ENCODE measurements at regions not wholly inside any gene's neighbourhood (a gene's known extent, or its start where the extent isn't known, plus 50 kb on each side); places are given as distances from the start of the nearest gene placed in this dataset.
"Not testable (repeated sequence)": the region's sequence is repeated elsewhere in the genome, so short reads cannot be mapped to it uniquely, and the experiment has no call there.

DNA sequence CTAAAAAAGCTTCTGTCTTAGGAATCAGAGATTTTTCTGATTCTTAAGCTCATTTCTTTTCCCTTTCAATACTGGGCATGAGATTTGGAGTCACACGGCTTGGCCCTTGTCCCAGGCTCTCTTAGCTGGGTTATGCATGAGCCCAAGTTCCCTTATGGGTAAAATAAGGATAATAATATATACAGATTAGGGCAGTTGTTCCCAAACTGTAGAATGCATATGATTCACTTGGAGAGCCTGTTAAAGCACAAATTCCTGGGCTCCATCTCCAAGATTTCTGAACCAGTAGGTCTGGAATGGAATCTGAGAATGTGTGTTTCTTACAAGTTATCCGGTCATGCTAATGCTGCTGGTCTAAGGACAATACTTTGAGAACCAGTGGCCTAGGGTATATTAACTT, 154.0 kb downstream of the REEP3 start:
- no peak for DNase-seq

DNA sequence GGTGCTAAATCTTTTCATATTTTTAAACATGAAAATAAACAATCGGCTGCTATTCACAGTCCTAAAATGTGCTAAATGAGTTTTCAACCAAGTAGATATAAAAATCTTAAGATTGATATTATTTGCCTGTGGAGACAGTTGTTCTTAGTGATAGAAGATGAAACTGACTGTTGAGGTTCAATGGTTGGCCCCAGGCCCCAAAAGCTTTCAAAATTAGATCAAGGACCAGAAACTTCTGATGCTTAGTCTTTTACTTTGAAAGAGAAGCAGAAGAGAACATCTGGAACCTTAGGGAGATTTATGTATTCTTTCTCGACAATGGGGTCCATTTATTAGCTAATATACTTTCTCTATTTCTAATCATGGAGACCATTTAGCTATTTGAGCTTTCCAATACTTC, 155.8 kb downstream of the REEP3 start:
- DNase-seq, result no peak

DNA sequence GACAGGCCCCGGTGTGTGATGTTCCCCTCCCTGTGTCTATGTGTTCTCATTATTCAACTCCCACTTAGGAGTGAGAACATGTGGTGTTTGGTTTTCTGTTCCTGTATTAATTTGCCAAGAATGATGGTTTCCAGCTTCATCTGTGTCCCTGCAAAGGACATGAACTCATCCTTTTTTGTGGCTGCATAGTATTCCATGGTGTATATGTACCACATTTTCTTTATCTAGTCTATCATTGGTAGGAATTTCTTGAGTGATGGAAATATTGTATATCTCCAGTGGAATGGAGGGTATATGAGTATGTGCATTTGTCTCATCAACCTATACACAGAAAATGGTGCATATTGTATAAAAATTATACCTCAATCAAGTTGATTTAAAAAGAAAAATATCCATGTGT, 159.3 kb downstream of the REEP3 start:
- not testable (repeated sequence) for DNase-seq

DNA sequence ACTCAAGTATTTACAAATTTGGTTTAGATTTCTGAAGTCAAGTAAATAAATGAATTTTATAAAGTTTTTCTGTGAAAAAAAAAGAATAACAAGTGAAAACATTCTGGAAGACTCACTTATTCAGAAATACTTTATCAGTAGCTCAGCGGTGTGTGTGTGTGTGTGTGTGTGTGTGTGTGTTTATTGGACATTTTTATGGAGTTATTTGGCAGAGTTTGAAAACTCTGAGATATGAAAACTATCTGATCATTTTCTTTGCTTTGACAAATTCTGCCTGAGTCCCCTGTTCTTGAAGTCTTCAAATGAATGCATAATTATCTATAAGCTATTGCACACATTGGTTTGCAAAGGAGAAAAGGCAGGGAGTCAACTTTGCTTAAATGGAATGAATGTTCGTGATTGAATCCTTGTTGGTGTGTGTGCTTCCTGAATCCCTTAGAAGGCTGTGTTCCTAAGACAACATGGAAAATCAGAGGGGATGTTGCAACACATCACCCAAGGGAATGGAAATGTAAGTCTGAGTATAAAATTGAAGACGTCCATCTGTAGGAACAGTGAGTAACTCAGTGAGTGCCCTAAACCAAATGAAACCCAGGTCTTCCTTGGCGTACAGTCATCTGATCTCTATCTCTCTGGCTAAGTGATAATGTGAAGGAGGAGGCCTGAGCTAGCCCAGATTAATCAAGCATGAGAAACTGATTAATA, 160.9 kb downstream of the REEP3 start:
- DNase-seq, result no peak

DNA sequence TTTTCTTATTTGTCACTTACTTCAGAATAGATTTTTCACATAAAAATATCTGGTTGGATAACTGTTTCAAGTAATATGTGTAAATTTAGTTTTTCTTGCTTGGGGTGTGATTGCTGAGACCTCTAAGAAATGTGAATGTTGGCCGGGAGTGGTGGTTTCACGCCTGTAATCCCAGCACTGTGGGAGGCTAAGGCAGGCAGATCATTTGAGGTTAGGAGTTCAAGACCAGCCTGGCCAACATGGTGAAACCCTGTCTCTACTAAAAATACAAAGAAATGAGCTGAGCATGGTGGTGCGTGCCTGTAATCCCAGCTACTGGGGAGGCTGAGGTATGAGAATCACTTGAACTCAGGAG, 161.5 kb downstream of the REEP3 start:
- not testable (repeated sequence) for DNase-seq

DNA sequence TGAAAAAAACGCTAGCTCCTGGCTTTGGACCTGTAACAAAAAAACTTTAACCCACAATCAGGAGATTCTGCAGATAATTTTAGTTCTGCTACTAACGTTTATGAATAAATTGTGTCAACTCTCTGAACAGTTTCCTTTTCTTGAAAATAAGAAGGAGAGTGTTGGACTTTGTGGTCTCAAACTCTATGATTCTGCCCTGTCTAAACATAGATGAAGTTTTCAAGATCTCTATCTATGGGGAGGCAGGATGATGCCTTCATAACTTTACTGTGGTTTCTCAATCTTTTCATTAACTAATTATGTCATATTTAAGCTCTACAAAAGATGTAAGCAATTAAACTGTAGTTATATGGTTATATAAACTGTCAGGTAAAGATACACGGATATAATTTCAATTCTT, 162.0 kb downstream of the REEP3 start:
- DNase-seq, result no peak

DNA sequence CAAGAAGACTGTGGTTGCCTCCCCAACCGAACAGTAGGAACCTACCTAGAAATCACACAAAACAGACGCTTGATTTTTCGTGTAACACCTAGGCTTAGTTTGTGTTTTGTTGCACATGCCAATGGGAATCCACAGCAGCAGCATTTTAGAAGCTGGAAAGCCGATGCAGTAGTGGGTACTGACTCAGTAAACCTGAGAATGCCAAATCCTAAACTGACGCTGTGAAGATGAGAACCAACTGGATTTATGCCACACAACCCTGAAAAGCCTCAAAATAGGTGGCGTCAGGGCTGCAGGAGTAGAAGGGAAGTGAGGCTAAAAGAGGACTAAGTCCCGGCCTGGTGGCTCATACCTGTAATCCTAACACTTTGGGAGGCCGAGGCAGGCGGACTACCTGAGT, 162.5 kb downstream of the REEP3 start:
- DNase-seq, result no peak

DNA sequence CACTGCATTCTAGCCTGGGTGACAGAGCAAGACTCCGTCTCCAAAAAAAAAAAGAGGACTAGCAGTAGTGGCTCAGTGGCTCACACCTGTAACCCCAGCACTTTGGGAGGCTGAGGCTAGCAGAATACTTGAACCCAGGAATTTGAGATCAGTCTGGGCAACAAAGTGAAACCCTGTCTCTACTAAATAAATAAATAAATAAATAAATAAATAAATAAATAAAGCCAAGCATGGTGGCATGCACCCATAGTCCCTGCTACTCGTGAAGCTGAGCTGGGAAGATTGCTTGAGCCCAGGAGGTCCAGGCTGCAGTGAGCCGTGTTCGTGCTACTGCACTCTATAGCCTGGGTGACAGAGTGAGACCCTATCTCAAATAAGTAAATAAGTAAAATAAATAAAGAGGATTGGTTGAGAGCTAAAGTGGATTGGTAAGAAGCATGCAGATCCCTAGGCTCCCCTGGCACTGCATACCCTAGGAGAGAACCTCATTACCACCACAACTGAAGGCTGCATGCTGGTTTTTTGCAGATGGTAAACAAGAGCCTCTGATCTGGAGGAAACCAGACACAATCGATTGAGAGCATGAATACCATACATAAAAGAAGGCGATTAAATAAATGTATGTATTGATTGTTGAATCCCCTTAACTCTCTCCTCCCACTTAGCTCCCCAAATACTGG, 163.2 kb downstream of the REEP3 start:
- DNase-seq, result no peak

DNA sequence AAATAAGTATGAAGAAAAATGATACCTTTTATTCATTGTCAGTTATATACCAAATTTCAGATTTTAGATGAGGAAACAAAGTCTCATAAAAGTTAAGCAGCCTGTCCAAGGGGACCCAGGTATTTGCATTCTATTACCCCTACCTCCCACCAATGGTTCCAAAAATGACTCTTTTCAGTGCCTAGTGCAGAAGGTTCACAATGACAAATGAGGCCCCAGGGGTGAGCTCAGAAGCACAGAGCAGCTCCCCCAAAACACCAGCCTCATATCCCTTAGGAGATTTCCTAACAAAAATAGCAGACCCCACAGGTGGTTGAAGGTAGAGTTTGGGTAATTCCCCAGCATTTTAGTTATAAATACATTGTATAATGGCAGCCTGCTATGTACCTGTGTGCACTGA, 168.6 kb downstream of the REEP3 start:
- DNase-seq, result no peak

DNA sequence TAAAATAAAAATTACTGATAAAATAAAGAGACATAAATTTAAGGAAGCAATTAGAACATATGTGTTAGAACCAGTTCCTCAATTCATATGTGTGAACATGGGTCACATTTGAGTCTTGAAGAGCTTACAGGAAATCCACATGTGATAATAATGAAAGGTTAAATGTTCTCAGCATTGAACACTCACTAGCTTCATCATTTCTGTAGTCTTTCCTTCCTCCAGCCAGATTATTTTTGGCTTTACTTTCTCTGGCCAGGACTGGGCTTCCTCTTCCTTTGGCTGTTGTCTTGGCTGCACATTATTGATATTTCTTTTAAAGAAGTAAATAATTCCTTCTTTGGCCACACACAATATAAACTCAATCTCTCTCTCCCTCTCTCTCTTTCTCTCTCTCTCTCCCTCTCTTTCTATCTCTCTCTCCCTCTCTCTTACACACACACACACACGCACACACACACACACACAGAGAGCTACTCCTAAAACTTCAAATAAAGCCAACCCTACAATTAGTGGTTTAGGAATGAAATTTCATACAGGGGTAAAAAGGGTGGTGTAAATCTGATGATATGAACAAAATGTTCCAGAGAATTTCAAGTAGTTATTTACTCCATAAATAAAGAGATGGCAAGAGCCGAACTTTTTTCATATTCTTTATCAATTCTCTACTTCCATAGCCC, 171.2 kb downstream of the REEP3 start:
- no peak for DNase-seq

DNA sequence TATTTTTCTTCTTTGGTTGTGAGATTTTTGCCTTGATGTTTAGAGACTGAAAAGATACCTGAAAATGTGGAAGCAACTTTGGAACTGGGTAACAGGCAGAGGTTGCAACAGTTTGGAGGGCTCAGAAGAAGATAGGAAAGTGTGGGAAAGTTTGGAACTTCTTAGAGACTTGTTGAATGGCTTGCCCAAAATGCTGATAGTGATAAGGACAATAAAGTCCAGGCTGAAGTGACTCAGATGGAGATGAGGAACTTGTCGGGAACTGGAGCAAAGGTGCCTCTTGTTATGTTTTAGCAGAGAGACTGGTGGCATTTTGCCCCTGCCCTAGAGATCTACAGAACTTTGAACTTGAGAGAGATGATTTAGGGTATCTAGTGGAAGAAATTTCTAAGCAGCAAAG, 171.8 kb downstream of the REEP3 start:
- DNase-seq, result not testable (repeated sequence)

DNA sequence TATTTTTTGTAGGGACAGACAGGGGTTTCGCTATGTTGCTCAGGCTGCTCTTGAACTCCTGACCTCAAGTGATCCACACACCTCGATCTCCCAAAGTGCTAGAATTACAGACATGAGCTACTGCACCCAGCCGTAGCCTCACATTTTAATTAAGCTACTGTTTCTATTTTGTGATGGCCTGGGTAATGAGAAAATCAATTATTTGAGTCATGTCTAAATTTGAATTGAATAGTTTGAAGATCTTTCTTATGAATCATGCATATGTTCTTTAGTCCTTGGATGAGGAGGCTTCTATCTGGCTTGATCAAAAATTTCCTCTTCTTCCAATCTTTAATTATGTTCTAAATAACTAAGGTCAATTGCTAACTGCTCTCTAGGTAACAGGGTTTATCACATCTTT, 175.0 kb downstream of the REEP3 start:
- DNase-seq, result no peak

DNA sequence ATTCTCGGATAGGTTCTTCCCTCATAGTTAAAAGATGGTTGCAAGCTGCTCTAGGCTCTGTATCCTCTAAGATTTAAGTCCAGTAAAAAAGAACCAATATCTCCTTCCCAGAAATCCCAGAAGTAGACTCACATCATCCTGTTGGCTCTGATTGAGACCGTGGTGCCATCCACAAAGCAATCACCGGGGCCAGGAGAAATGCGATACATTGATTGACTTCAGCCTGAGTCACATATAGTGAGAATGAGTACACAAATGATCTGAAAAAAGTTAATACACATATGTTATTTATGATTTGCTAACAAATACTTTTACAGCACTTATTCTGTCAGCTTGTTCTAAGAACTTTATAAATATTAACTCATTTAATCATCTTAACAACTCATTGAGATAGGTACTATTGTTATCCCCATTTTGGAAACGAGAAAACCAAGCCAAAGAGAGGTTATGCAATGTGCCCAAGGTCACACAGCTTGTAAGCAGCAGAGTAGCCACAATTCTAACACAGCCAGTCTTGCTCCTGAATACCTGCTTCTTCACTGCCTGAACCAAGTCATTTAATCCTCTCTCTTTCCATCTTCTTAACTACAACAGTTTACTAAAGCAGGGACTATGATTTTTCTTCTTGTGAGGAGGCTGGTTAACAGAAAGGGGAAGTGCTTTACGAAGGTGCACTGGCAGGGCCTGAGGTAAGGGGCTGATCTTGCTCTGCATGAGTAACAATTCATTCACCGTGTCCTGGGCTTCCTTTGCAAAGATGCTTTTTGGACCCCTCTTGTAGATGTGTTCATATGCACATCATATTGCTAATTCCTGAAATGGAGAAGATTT, 177.0 kb downstream of the REEP3 start:
- no peak for DNase-seq

DNA sequence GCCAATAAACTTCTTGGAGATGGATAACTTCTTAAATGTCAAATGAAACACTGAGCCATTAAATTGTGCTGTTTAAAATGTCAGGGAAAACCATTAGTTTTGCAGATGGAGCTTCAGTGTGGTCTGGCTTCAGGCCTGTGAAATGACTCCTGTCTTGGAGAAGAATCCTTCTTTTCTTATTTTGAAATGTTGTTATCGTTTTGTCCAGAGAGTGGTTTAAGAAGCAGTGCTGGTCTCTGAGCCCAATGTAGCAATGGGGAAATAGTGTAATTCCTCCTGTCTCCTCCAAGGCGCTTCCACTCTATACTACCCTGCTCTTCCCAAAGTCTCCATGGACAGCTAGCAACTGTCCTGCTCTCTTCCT, 177.6 kb downstream of the REEP3 start:
- DNase-seq, result no peak

DNA sequence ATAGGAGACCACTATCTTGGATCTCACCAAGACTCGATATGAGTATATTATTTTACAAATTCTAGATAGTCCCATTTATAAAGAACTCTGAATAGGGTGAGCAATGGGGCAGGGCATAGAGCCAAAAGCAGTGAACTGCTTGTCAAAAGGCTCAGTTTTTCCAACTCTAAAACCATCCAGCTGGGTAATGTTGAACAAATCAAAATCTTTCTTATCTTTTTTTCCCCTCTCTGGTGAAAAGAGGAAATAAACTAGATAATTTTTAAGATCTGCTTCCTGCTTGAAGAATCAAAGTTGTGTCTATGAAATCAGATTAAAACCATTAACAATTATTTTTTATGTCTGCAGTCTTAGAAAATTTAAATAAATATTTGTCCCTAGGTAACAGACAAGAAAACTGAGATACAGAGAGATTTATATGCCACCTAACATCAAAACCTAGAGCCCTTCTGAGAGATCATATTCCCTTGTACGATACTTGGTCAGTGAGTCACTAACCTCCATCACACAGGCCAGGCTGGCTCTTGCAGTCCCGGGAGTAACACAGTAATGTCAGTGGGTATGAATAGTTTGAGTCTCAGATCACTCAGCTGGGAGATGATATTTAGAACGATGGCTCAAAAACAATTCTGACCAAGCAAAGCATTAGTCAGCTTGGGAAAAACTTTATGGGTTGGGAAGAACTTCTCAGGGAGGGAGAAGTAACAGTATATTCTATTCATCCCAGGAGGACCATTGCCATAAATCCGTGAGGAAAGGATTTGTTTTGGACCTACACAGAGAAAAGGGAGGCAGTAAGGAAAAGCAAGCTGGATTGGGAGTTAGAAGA, 178.8 kb downstream of the REEP3 start:
- DNase-seq, result no peak

DNA sequence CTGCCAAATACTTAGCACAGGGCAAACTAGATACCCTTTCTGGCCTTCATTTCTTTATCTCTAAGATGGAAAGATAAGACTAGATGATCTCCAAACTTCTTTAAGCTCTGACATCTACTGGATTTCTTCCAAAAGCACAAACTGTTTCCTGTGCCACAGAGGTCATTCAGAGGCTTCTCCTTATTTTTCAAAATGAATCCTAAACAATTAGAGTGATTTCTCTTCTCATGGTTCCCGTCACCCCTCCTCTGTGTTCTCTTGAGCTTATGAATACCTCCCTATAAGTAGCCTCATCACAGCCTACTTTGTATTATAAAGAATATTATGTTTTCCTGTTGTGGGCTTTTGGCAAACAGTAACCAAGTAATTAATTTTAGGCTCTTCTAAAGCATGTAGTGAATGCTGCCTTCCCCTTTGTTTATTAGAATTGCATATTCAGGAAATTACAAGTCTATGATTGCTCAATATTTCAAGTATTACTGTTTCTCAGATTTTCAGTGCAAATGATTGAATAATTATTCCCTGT, 179.5 kb downstream of the REEP3 start:
- DNase-seq, result no peak

DNA sequence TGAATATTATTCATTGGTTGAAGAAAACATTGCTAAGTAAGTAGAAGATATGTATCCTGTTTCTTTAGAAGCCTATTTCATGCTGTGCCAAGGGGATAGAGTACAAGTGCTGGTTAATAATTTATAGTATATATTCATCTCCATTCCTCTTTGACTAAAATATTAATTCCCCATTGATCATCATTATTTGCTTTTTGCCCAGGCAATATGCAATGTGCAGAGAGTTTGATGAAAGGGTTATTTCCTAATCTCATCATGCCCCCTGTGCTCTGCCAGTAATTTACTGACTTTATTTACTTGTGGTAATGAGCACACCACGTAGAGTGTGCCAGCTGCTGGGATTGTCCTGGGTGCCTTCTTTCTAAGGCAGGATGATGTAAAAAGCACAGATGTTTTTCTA, 180.9 kb downstream of the REEP3 start:
- DNase-seq, result no peak

DNA sequence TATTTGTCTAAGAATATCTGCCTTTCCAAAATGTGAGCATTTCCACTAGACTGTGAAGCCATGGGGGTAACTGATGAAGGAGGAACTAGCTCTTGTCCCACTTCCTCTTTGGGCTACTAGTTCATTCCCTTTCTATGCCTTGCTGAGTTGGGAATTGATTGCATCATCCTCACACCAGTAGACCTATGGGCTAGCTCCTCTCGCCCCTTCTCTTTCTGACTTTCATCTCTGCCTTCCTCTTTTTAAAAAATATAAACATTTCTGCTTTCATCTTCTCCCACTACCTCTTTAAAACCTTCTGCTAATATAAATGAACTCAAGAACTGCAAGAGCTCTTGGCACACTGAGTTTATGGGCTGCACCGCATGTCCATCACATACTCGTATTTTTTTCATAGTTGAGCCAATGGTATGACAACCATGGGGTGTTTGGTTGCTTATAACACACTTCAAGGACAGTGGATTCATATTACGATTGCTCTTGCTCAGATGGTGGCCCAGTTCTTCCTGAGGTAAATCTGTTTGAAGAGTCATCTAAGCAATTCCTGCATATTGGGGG, 182.0 kb downstream of the REEP3 start:
- no peak for DNase-seq

DNA sequence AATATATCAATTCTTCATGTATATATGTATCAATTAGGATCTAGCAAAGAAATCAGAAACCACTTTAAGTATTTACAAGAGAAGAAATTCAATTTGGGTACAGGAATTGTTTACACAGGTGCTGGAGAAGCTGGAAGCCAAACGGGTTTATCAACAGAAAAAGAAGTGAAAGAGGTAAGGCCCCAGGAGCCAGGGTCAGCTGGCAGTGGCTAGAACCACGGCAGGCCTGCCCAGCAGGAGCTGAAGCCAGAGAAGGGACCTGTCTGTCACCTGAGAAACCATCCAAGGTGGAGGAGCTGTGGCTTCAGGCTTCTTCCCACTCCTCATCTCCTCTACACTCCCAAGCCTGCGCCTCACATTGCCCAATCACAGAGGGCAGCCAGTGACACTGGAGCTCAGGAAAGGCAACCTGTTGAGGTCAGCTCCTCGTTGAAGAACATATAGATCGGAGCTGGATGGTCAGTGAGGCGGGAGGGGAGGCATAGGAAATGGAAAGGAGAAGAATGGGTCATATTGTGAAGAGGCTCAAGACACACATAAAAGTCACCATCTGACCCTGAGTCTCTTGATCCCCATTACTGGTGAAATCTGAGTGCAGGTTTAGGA, 182.6 kb downstream of the REEP3 start:
- DNase-seq, result no peak

DNA sequence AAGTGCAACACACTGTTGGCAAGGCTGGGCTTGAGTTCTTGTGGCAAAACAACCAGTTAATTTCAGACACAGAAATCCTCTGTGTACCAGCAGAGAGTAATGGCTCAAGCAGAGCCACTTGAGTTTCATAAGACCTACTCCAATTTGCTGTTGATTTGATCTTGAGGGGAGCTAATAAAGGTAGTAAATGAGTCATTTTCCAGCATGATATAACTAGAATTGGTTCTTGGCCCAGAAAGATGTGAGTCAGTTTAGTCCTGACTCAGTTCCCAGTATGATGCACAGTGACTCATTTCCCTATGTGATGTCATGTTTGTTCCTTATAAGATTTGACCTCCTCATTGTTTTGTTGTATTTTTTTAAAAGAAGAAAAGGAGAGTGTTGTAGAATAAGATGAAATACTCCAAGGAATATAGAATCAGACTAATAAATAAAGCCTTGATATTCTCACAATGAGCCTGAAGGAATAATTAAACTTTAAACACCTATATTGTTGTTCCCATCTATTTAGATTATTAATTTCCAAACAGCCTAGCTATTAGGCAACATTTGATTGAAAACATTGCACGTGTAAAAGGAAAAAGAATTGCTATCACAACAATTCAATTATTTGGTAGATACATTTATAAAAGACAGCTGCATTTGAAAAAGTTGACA, 186.2 kb downstream of the REEP3 start:
- peak; percentile 56 for DNase-seq

DNA sequence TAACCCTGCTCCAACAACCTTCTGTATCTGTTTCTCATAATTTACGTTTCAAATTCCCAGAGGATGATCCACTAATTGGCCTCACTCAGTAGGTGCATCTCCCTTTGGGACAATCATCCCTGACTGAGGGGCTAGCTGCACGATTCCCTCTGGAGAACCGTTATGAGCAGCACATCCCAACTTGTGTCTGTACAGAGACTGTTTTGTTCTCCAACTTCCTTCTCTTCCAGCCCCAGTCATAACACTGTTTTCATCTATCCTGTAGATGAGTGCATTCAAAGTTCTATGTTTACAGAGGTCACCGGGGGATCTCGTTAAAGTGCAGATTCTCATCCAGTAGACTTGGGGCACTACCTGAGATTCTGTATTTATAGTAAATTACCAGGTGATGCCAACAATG, 187.2 kb downstream of the REEP3 start:
- no peak for DNase-seq

All from NCI-H1436 (cell line).